ENCODE measurements at regions not wholly inside any gene's neighbourhood (a gene's known extent, or its start where the extent isn't known, plus 50 kb on each side); places are given as distances from the start of the nearest gene placed in this dataset.
"Not testable (repeated sequence)": the region's sequence is repeated elsewhere in the genome, so short reads cannot be mapped to it uniquely, and the experiment has no call there.

DNA sequence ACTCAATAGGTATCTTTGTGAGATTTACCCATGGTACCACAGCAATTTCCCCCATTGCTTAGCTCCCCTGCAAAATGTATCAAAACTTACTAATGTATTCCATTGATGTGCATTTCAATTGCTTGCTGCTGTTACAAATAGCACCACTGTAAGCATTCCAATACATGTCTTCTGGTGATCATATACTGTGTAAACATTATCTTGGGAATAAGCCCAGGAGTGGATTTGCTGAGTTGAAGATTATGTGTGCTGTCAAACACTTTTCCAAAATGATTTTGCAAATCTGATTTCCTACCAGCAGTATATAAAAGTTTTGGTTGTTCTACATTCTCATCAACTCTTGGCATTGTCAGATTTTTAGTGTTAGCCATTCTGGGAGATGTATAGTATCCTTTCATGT is 141.0 kb upstream of the KCTD3 start:
- no peak for ATAC-seq
- no peaks in the 10 kb centered on the region for H3K9me3 ChIP-seq
- no peak overlapping the region for H3K4me3 ChIP-seq
- FAIRE-seq: no peak
- no peak for DNase-seq
- intact Hi-C loops (cut with DNase I): no loop called here
- no peak overlapping the region for H3K27ac ChIP-seq
- H3K36me3 ChIP-seq: no peaks in the 10 kb centered on the region
- no peaks in the 10 kb centered on the region for H3K27me3 ChIP-seq
- TF ChIP-seq, protein P1, sequence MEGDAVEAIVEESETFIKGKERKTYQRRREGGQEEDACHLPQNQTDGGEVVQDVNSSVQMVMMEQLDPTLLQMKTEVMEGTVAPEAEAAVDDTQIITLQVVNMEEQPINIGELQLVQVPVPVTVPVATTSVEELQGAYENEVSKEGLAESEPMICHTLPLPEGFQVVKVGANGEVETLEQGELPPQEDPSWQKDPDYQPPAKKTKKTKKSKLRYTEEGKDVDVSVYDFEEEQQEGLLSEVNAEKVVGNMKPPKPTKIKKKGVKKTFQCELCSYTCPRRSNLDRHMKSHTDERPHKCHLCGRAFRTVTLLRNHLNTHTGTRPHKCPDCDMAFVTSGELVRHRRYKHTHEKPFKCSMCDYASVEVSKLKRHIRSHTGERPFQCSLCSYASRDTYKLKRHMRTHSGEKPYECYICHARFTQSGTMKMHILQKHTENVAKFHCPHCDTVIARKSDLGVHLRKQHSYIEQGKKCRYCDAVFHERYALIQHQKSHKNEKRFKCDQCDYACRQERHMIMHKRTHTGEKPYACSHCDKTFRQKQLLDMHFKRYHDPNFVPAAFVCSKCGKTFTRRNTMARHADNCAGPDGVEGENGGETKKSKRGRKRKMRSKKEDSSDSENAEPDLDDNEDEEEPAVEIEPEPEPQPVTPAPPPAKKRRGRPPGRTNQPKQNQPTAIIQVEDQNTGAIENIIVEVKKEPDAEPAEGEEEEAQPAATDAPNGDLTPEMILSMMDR (IDR thresholded peaks at IDR 0.05): no peak
- no peaks in the 10 kb centered on the region for H3K4me1 ChIP-seq

DNA sequence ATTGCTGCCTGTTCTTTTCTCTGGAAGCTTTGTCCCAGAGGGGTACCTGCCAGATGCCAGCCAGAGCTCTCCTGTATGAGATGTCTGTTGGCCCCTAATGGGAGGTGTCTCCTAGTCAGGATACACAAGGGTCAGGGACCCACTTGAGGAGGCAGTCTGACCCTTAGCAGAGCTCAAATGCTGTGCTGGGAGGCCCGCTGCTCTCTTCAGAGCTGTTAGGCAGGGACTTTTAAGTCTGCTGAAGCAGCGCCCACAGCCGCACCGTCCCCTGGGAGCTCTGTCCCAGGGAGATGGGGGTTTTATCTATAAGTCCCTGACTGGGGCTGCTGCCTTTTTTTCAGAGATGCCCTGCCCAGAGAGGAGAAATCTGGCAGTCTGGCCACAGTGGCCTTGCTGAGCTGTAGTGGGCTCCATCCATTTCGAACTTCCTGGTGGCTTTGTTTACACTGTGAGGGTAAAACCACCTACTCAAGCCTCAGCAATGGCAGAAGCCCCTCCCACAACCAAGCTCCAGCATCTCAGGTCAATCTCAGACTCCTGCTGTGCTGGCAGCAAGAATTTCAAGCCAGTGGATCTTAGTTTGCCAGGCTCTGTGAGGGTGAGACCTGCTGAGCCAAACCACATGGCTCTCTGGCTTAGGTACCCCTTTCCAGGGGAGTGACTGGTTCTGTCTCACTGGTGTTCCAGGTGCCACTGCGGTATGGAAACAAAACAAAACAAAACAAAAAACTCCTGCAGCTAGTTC is 134.4 kb upstream of the KCTD3 start:
- H3K9me3 ChIP-seq; H3K27me3 ChIP-seq; H3K4me3 ChIP-seq; H3K27ac ChIP-seq; H3K36me3 ChIP-seq; intact Hi-C loops (cut with DNase I); FAIRE-seq; DNase-seq; H3K4me1 ChIP-seq; ATAC-seq: not testable (repeated sequence)
- WGBS, 2 donors: 62 to 68% methylated on average over 6 of the region's 6 CpGs

DNA sequence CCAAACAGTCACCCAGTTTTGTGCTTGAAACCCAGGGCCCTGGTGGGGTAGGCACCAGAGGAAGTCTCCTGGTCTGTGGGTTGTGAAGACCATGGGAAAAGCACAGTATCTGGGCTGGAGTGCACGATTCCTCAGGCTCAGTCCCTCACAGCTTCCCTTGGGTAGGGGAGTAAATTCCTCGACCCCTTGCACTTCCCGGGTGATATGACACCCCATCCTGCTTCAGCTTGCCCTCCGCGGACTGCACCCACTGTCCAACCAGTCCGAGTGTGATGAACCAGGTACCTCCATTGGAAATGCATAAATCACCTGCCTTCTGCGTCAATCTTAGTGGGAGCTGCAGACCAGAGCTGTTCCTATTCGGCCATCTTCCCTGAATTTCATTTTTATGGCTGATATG is 133.9 kb upstream of the KCTD3 start:
- Histone ChIP-seq H3K9me3 (no peaks in the 10 kb centered on the region), H3K27ac (no peak overlapping the region), H3K4me3 (no peak overlapping the region), H3K4me1 (no peaks in the 10 kb centered on the region), H3K36me3 (no peaks in the 10 kb centered on the region), H3K27me3 (no peaks in the 10 kb centered on the region)
- WGBS, 2 donors: 59 to 73% methylated on average over 8 of the region's 8 CpGs
- no peak for FAIRE-seq
- DNase-seq: no peak
- no peak for ATAC-seq
- intact Hi-C loops (cut with DNase I): no loop called here
- TF ChIP-seq, protein P1 (IDR thresholded peaks at IDR 0.05): no peak

DNA sequence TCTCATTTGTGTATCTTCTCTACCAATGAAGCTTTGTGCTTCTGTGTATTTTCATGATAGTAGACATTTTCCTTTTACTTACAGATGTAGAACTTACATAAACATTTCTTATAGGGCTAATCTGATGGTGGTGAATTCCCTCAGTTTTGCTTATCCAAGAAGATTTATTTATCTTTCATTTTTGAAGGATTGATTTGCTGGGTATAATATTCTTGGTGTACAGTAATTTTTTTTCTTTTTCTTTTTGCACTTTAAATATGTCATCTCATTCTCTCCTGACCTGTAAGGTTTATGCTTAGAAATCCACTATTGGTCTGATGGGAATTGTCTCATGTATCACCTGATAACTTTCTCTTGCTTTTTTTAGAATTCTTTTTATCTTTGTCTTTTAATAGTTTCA is 127.6 kb upstream of the KCTD3 start:
- Histone ChIP-seq H3K27ac (no peak overlapping the region), H3K4me1 (no peaks in the 10 kb centered on the region), H3K9me3 (no peaks in the 10 kb centered on the region), H3K36me3 (no peaks in the 10 kb centered on the region), H3K4me3 (no peak overlapping the region), H3K27me3 (no peaks in the 10 kb centered on the region)
- intact Hi-C loops (cut with DNase I): no loop called here
- ATAC-seq (no peak), DNase-seq (no peak), FAIRE-seq (no peak)
- TF ChIP-seq, protein P1 (IDR thresholded peaks at IDR 0.05): no peak

DNA sequence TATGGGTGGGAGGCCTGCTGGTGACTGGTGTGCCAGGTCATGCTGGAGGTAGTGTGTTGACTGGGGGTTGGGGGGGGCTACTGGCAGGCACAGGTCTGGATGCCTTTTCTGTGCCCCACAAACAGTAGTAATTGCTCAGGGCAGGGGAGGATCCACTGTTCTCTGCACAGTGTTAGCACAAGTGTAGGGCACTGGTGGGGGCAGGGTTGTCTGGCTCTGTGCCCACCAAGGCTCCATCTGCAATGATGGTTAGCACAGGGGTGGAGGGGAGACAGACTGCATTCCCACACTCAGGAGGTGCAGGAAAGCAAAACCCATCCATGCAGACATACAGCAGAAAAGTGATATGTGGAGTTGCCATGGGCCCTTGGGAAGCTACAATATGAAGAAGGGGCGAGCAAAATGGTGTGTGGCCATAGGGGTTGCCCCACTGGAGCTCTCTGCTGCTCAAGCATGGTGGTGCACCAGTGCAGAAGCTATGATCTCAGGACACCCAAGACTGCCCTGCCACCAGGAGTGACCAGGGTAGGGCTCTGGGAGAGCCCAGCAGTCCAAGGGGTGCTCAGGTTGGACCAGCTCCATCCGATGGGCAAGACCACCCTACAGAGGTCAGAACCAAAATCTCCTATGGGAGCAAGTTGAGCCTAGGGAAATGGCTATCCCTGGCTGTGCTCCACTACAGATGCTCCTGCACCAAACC is 122.2 kb upstream of the KCTD3 start:
- intact Hi-C loops (cut with DNase I): no loop called here
- Histone ChIP-seq H3K4me1 (no peaks in the 10 kb centered on the region), H3K9me3 (no peaks in the 10 kb centered on the region), H3K27ac (no peak overlapping the region), H3K27me3 (no peaks in the 10 kb centered on the region), H3K4me3 (no peak overlapping the region), H3K36me3 (no peaks in the 10 kb centered on the region)
- TF ChIP-seq, protein P1 (IDR thresholded peaks at IDR 0.05): no peak
- WGBS, 2 donors: 69 to 73% methylated on average over 2 of the region's 2 CpGs
- DNase-seq (peak in 1 of 6 donors; percentile 28), ATAC-seq (no peak), FAIRE-seq (no peak)

DNA sequence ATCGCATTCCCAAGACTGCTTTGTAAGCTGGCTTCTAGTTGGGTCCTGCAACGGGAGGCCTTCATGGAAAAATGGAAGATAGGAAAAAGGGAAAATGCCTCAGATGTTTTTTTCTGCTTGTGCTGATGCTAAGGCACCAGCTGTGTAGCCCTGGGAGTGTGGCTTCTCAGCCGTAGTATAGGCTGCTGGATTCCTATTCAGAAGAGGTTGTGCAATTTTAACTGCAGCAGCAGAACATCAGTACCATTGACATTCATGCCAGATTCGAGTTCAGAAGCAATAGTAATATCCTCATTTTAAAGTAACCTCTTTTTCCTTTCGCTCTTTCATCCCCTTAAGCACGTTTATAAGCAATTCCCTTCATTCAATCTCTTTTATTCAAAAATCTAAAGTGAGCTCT is 119.1 kb upstream of the KCTD3 start:
- 50 to 56% methylated on average over 6 of the region's 6 CpGs for WGBS, 2 donors
- DNase-seq; H3K27me3 ChIP-seq; FAIRE-seq; H3K4me1 ChIP-seq; H3K4me3 ChIP-seq; ATAC-seq; intact Hi-C loops (cut with DNase I); H3K9me3 ChIP-seq; H3K36me3 ChIP-seq; H3K27ac ChIP-seq: not testable (repeated sequence)

DNA sequence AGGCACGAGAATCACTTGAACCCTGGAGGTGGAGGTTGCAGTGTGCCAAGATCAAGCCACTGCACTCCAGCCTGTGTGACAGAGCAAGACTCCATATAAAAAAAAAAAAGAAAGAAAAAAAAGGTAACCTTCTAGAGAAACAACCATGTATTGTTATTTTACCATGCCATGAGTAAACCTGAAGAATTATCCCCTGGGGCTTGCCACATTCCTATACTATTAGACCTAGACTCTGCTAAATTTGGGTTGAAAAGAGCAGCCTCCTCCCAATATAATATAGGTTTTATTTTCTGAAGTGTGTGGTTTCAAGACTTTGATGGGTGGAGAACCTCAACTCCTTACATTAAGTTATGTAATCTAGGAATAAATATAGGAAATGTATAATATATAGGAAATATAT is 118.0 kb upstream of the KCTD3 start:
- intact Hi-C loops (cut with DNase I); H3K4me1 ChIP-seq; FAIRE-seq; H3K4me3 ChIP-seq; H3K36me3 ChIP-seq; H3K27me3 ChIP-seq; ATAC-seq; H3K9me3 ChIP-seq; H3K27ac ChIP-seq; DNase-seq: not testable (repeated sequence)
- 47 to 62% methylated on average over 1 of the region's 1 CpG for WGBS, 2 donors

Data from pancreas (tissue), 10 donors.